HG03103 (cell line): ENCODE measurements at regions not wholly inside any gene's neighbourhood (a gene's known extent, or its start where the extent isn't known, plus 50 kb on each side); places are given as distances from the start of the nearest gene placed in this dataset.
A peak's percentile ranks its signal among the peaks of the same experiment; 100 is the strongest.
"Not testable (repeated sequence)": the region's sequence is repeated elsewhere in the genome, so short reads cannot be mapped to it uniquely, and the experiment has no call there.

ENCODE experiments used
- ATAC-seq: cut with Tn5 transposase; IDR thresholded peaks from one replicate; pipeline ENCODE4 v1.9.1; 2021; ENCODE audit warnings: low read depth; ENCODE audit not compliant: unreplicated experiment

GRCh38 chr3:106819440-106819839 is 557.8 kb upstream of the CCDC54 start:
- ATAC-seq = no peak

GRCh38 chr3:106820726-106821362 is 556.4 kb upstream of the CCDC54 start:
- no peak for ATAC-seq

GRCh38 chr3:106821801-106822200 is 555.4 kb upstream of the CCDC54 start:
- ATAC-seq = no peak

- ATAC-seq = no peak
These were observed 555.0 kb upstream of the CCDC54 start for GRCh38 chr3:106822204-106822603.

GRCh38 chr3:106823701-106824100 is 553.5 kb upstream of the CCDC54 start:
- no peak for ATAC-seq

- ATAC-seq = peak; percentile 51
These were observed 552.4 kb upstream of the CCDC54 start for GRCh38 chr3:106824856-106825255.

GRCh38 chr3:106825962-106826605 is 551.2 kb upstream of the CCDC54 start:
- ATAC-seq = no peak

- no peak for ATAC-seq
These were observed 550.4 kb upstream of the CCDC54 start for GRCh38 chr3:106826791-106827311.

GRCh38 chr3:106827515-106828213 is 549.6 kb upstream of the CCDC54 start:
- ATAC-seq = no peak

- ATAC-seq = no peak
These were observed 548.0 kb upstream of the CCDC54 start for GRCh38 chr3:106829206-106829605.

- no peak for ATAC-seq
These were observed 546.9 kb upstream of the CCDC54 start for GRCh38 chr3:106830334-106830733.

- no peak for ATAC-seq
These were observed 540.3 kb upstream of the CCDC54 start for GRCh38 chr3:106836906-106837305.

- ATAC-seq = no peak
These were observed 539.6 kb upstream of the CCDC54 start for GRCh38 chr3:106837616-106838015.

GRCh38 chr3:106839576-106840280 is 537.5 kb upstream of the CCDC54 start:
- no peak for ATAC-seq

- no peak for ATAC-seq
These were observed 536.9 kb upstream of the CCDC54 start for GRCh38 chr3:106840319-106840718.

GRCh38 chr3:106842151-106842550 is 535.1 kb upstream of the CCDC54 start:
- no peak for ATAC-seq

GRCh38 chr3:106844638-106845037 is 532.6 kb upstream of the CCDC54 start:
- no peak for ATAC-seq

GRCh38 chr3:106848099-106848498 is 529.1 kb upstream of the CCDC54 start:
- no peak for ATAC-seq

GRCh38 chr3:106850437-106850836 is 526.8 kb upstream of the CCDC54 start:
- no peak for ATAC-seq

- not testable (repeated sequence) for ATAC-seq
These were observed 518.9 kb upstream of the CCDC54 start for GRCh38 chr3:106858321-106858720.

- ATAC-seq = no peak
These were observed 517.1 kb upstream of the CCDC54 start for GRCh38 chr3:106860182-106860581.
